ENCODE measurements at regions not wholly inside any gene's neighbourhood (a gene's known extent, or its start where the extent isn't known, plus 50 kb on each side); places are given as distances from the start of the nearest gene placed in this dataset.

GRCh38 chr2:185638771-185639170 is 99.8 kb upstream of the FSIP2 start:
- TF ChIP-seq CTCF (IDR thresholded peaks at IDR 0.05), result no peak
- no peak for TF ChIP-seq POLR2A (IDR thresholded peaks at IDR 0.05)

Data from uterus (tissue), 2 donors.